Fibroblast of lung (primary cell): ENCODE measurements at regions not wholly inside any gene's neighbourhood (a gene's known extent, or its start where the extent isn't known, plus 50 kb on each side); places are given as distances from the start of the nearest gene placed in this dataset.

Source experiments
- CTCF ChIP-seq, 2 donors: IDR thresholded peaks in 1 of 2; conservative IDR thresholded peaks in 1 of 2; 1 replicate in 1 of 2; 2 replicates in 1 of 2; pipeline ENCODE4 v1.5.1; 2011 to 2012; ENCODE audit warnings: low read length in 2 of 2, control low read depth in 1 of 2, inconsistent platforms in 1 of 2, low read depth in 1 of 2, mild to moderate bottlenecking in 1 of 2
- EZH2 ChIP-seq: IDR thresholded peaks from 2 replicates; pipeline ENCODE4 v1.5.1; 2012; ENCODE audit warnings: low read length, control low read depth, mild to moderate bottlenecking; ENCODE audit errors: missing control alignments

- TF ChIP-seq CTCF (conservative IDR thresholded peaks at IDR 0.05 in 1 of 2, IDR thresholded peaks at IDR 0.05 in 1 of 2; ENCODE audit: low read depth in 1 of 2, low read length in 2 of 2) (no peak), EZH2 (no peak)
Measured at GRCh38 chr1:188872376-188872775, 1605.3 kb downstream of the BRINP3 start.
